ENCODE measurements at regions not wholly inside any gene's neighbourhood (a gene's known extent, or its start where the extent isn't known, plus 50 kb on each side); places are given as distances from the start of the nearest gene placed in this dataset.

- TF ChIP-seq CTCF (IDR thresholded peaks at IDR 0.05): no peak
- no peak for TF ChIP-seq POLR2A (IDR thresholded peaks at IDR 0.05)
These were observed 230.5 kb upstream of the KITLG start for GRCh38 chr12:88810806-88811205.

Data from lower leg skin (tissue), 3 donors.